ENCODE measurements at regions not wholly inside any gene's neighbourhood (a gene's known extent, or its start where the extent isn't known, plus 50 kb on each side); places are given as distances from the start of the nearest gene placed in this dataset.

DNA sequence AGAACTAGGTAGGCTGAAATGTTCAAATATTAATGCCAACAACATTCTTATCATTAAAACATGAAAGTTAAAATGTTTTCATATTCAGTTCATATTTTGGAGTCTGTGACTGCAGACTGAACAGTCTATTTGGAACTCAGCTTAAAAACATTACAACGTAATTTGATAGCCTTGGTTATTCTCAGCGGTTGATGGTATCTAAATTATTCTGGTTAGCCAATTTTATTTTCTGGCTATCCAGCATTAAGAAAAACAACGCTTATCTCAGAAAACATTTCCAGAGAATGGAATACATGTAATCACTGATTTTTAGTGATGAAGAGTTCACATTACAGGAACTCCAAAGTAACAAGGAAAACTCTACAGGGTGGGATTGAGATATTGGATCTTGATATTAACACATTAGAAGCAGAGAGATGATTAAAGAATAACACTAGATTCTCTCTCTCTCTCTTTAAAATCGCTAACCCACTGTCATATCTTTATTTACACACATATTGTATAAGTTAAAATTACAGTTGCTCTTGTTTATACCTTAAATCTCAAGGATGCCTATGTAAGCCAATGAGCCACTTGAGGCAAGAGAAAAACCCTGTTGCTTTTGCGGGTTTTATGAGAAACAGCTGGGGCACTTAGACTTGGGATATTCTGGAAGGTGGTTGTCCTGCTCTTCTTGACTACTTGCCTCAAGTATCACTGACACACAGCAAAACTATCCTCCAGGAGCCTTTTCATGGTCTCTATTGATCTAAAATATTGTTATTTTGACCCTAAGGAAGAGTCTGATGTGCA is 84.9 kb downstream of the ICOS start:
- TF ChIP-seq, protein P1, sequence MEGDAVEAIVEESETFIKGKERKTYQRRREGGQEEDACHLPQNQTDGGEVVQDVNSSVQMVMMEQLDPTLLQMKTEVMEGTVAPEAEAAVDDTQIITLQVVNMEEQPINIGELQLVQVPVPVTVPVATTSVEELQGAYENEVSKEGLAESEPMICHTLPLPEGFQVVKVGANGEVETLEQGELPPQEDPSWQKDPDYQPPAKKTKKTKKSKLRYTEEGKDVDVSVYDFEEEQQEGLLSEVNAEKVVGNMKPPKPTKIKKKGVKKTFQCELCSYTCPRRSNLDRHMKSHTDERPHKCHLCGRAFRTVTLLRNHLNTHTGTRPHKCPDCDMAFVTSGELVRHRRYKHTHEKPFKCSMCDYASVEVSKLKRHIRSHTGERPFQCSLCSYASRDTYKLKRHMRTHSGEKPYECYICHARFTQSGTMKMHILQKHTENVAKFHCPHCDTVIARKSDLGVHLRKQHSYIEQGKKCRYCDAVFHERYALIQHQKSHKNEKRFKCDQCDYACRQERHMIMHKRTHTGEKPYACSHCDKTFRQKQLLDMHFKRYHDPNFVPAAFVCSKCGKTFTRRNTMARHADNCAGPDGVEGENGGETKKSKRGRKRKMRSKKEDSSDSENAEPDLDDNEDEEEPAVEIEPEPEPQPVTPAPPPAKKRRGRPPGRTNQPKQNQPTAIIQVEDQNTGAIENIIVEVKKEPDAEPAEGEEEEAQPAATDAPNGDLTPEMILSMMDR (IDR thresholded peaks at IDR 0.05; ENCODE audit: insufficient read depth, low read length, poor library complexity, severe bottlenecking) = no peak
- no peak for TF ChIP-seq EZH2phosphoT487 (conservative IDR thresholded peaks at IDR 0.05; ENCODE audit: low read length)
